Omental fat pad (tissue), 3 donors: ENCODE measurements at regions not wholly inside any gene's neighbourhood (a gene's known extent, or its start where the extent isn't known, plus 50 kb on each side); places are given as distances from the start of the nearest gene placed in this dataset.

Experiments used
- ATAC-seq: fragments of 150-250 bp; one replicate; pipeline ENCODE4 v1.9.1; 2016; ENCODE audit warnings: mild to moderate bottlenecking, moderate library complexity; ENCODE audit not compliant: low FRiP score
- DNase-seq: peaks from one replicate; pipeline ENCODE4 v3.0.0-alpha.2; 2019; ENCODE audit warnings: low spot score
- CTCF ChIP-seq, 3 donors: fragments of 450-650 bp; IDR thresholded peaks; one replicate each; pipeline ENCODE4 v1.5.1; 2016 to 2017; ENCODE audit warnings: antibody characterized with exemption in 3 of 3, mild to moderate bottlenecking in 3 of 3, moderate library complexity in 2 of 3

GRCh38 chr4:117641519-117641918 lies 392.8 kb upstream of the NDST3 start:
- ATAC-seq (no peak), DNase-seq (no peak)
- TF ChIP-seq CTCF (IDR thresholded peaks at IDR 0.05): no peak

- DNase-seq (no peak), ATAC-seq (no peak)
- TF ChIP-seq CTCF (IDR thresholded peaks at IDR 0.05): no peak
Measured at GRCh38 chr4:117654079-117654478, 380.2 kb upstream of the NDST3 start.

GRCh38 chr4:117660668-117661067 lies 373.6 kb upstream of the NDST3 start:
- ATAC-seq (no peak), DNase-seq (no peak)
- no peak for TF ChIP-seq CTCF (IDR thresholded peaks at IDR 0.05)

- no peak for TF ChIP-seq CTCF (IDR thresholded peaks at IDR 0.05)
- no peak for DNase-seq
- ATAC-seq: no peak
Measured at GRCh38 chr4:117661091-117662072, 372.9 kb upstream of the NDST3 start.

GRCh38 chr4:117664706-117665444 lies 369.4 kb upstream of the NDST3 start:
- no peak for ATAC-seq
- no peak for DNase-seq
- TF ChIP-seq CTCF (IDR thresholded peaks at IDR 0.05): no peak

- TF ChIP-seq CTCF (IDR thresholded peaks at IDR 0.05): no peak
- no peak for DNase-seq
- no peak for ATAC-seq
Measured at GRCh38 chr4:117676153-117676552, 358.1 kb upstream of the NDST3 start.
